Gastroesophageal sphincter (tissue), 3 donors: ENCODE measurements at regions not wholly inside any gene's neighbourhood (a gene's known extent, or its start where the extent isn't known, plus 50 kb on each side); places are given as distances from the start of the nearest gene placed in this dataset.

Experiments used
- CTCF ChIP-seq, 4 experiments: fragments of 200-600 bp in 2 of 4; fragments of 450-650 bp in 2 of 4; sonication (generic) in 1 of 4; IDR thresholded peaks; one replicate each; pipeline ENCODE4 v1.5.1; 2017 to 2019; ENCODE audit warnings: antibody characterized with exemption in 4 of 4, mild to moderate bottlenecking in 2 of 4, moderate library complexity in 2 of 4
- EP300 ChIP-seq: sonication (generic); formaldehyde crosslinking; IDR thresholded peaks from one replicate; pipeline ENCODE4 v1.6.1; 2017; ENCODE audit warnings: antibody characterized with exemption, mild to moderate bottlenecking

- TF ChIP-seq CTCF (IDR thresholded peaks at IDR 0.05) (no peak), EP300 (no peak)
Measured at GRCh38 chr11:37107831-37108230, 509.8 kb upstream of the RAG2 start.
